HepG2 (cell line): ENCODE measurements at regions not wholly inside any gene's neighbourhood (a gene's known extent, or its start where the extent isn't known, plus 50 kb on each side); places are given as distances from the start of the nearest gene placed in this dataset.

Source experiments
- GABPA ChIP-seq, 2 experiments: IDR thresholded peaks; 2 replicates each; pipeline ENCODE4 v1.6.1; 2011 to 2016; ENCODE audit warnings: low read depth in 2 of 2, low read length in 1 of 2, missing biosample characterization in 1 of 2, missing genetic modification characterization in 1 of 2
- HDAC6 ChIP-seq: fragments of 200-600 bp; sonication (generic); IDR thresholded peaks from 2 replicates; pipeline ENCODE4 v1.7.0; 2017; ENCODE audit warnings: mild to moderate bottlenecking, antibody characterized with exemption, low read length, low read depth
- POLR2G ChIP-seq: fragments of 200-400 bp; formaldehyde crosslinking; IDR thresholded peaks from 2 replicates; pipeline ENCODE4 v1.6.1; 2018; ENCODE audit warnings: mild to moderate bottlenecking, low read depth, low read length, moderate library complexity
- RXRA ChIP-seq: sonication (generic); formaldehyde crosslinking; IDR thresholded peaks from 2 replicates; pipeline ENCODE4 v1.5.1; 2020; ENCODE audit warnings: missing genetic modification reagents
- TF ChIP-seq, protein P1 (sequence below): sonication (generic); formaldehyde crosslinking; IDR thresholded peaks from 2 replicates; pipeline ENCODE4 v1.5.0; 2020; ENCODE audit warnings: mild to moderate bottlenecking, missing genetic modification reagents, moderate library complexity
- TF ChIP-seq, protein P2 (sequence below): sonication (generic); formaldehyde crosslinking; IDR thresholded peaks from 2 replicates; pipeline ENCODE4 v1.4.0; 2020; ENCODE audit warnings: missing genetic modification reagents

DNA sequence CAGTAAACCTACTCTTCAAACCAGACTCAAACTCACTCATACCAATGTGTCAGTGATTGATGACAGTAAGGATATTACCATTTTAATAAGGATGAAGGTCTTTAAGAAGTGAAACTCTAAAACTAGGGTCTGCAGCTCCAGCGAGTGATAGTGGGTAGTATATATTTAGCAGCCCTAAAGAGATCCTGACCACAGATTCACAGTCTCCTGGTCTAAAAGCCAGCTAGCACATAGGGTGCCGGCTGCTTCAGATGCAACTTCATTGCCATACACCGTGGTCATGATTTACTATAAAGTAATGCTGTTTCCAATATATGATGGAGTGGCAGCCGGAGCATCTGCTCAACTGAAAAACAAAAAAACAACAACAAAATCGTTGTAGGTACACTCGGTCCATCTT, 99.6 kb upstream of the MDM1 start:
- TF ChIP-seq HDAC6 = no peak
- no peak for TF ChIP-seq RXRA (CRISPR knock-in tag)
- TF ChIP-seq, protein P1, sequence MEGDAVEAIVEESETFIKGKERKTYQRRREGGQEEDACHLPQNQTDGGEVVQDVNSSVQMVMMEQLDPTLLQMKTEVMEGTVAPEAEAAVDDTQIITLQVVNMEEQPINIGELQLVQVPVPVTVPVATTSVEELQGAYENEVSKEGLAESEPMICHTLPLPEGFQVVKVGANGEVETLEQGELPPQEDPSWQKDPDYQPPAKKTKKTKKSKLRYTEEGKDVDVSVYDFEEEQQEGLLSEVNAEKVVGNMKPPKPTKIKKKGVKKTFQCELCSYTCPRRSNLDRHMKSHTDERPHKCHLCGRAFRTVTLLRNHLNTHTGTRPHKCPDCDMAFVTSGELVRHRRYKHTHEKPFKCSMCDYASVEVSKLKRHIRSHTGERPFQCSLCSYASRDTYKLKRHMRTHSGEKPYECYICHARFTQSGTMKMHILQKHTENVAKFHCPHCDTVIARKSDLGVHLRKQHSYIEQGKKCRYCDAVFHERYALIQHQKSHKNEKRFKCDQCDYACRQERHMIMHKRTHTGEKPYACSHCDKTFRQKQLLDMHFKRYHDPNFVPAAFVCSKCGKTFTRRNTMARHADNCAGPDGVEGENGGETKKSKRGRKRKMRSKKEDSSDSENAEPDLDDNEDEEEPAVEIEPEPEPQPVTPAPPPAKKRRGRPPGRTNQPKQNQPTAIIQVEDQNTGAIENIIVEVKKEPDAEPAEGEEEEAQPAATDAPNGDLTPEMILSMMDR (CRISPR knock-in tag) = no peak
- TF ChIP-seq, protein P2, sequence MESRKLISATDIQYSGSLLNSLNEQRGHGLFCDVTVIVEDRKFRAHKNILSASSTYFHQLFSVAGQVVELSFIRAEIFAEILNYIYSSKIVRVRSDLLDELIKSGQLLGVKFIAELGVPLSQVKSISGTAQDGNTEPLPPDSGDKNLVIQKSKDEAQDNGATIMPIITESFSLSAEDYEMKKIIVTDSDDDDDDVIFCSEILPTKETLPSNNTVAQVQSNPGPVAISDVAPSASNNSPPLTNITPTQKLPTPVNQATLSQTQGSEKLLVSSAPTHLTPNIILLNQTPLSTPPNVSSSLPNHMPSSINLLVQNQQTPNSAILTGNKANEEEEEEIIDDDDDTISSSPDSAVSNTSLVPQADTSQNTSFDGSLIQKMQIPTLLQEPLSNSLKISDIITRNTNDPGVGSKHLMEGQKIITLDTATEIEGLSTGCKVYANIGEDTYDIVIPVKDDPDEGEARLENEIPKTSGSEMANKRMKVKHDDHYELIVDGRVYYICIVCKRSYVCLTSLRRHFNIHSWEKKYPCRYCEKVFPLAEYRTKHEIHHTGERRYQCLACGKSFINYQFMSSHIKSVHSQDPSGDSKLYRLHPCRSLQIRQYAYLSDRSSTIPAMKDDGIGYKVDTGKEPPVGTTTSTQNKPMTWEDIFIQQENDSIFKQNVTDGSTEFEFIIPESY = no peak
- no peak for TF ChIP-seq POLR2G
- no peak for TF ChIP-seq GABPA (IDR thresholded peaks at IDR 0.05; ENCODE audit: low read depth, low read length)
- TF ChIP-seq GABPA (CRISPR knock-in tag; IDR thresholded peaks at IDR 0.05; ENCODE audit: low read depth) = no peak
